ENCODE measurements at regions not wholly inside any gene's neighbourhood (a gene's known extent, or its start where the extent isn't known, plus 50 kb on each side); places are given as distances from the start of the nearest gene placed in this dataset.

DNA sequence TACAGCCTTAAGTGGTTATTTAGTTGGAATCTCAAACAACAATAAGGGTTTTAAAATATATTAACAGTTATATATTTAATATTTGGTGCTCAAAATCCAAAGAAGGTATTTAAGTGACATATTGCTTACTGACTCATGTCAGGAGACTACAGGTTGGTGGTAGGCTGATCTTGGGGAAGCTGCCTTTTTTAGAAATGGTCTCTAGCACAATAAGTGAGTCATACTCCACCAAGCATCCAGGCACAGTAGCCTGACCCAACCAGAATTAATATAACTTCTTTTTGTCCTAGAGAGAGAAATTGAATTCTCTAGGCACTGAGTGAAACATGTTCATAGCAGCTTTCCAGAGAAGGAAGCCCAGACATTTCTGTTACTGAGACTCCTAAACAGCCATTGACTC lies 868.5 kb upstream of the TENM4 start:
- Histone ChIP-seq H3K23me2 (ENCODE audit: insufficient read length, low read depth, low read length, poor library complexity, severe bottlenecking) (no peaks in the 10 kb centered on the region), H2BK12ac (ENCODE audit: insufficient read length, low read depth, low read length) (no peak overlapping the region), H2BK15ac (ENCODE audit: low read depth, low read length) (no peak overlapping the region), H2BK120ac (ENCODE audit: low read depth, low read length, poor library complexity, severe bottlenecking) (no peak overlapping the region), H4K20me1 (ENCODE audit: control insufficient read depth, insufficient read depth, insufficient read length) (no peaks in the 10 kb centered on the region), H3K23ac (ENCODE audit: insufficient read length, low read depth, low read length) (no peak overlapping the region), H3K56ac (ENCODE audit: insufficient read length, low read depth, low read length) (no peak overlapping the region), H3K4me1 (ENCODE audit: insufficient read depth, low read length) (no peaks in the 10 kb centered on the region), H3K4me2 (ENCODE audit: insufficient read depth, insufficient read length, low read length) (no peak overlapping the region), H3K9me3 (ENCODE audit: control insufficient read depth, low read depth, low read length) (no peaks in the 10 kb centered on the region), H3T11ph (ENCODE audit: low read length) (no peak overlapping the region), H3K4ac (ENCODE audit: low read depth, low read length) (no peak overlapping the region), H3K14ac (ENCODE audit: insufficient read depth, low read length) (no peak overlapping the region), H3K79me1 (ENCODE audit: insufficient read depth, low read depth, low read length, poor library complexity, severe bottlenecking) (no peaks in the 10 kb centered on the region), H3K9ac (ENCODE audit: extremely low read depth, insufficient read length, low read length) (no peak overlapping the region), H2AFZ (ENCODE audit: low read length) (no peak overlapping the region), H2BK20ac (ENCODE audit: low read depth, low read length, poor library complexity, severe bottlenecking) (no peak overlapping the region), H2AK5ac (ENCODE audit: insufficient read length, low read length) (no peak overlapping the region), H2BK5ac (ENCODE audit: insufficient read length, low read length) (no peak overlapping the region), H3K27me3 (ENCODE audit: insufficient read depth, low read length) (no peaks in the 10 kb centered on the region), H3K79me2 (ENCODE audit: insufficient read depth, low read length) (no peaks in the 10 kb centered on the region), H3K18ac (ENCODE audit: insufficient read length, low read depth, low read length) (no peak overlapping the region), H4K8ac (replicated peaks; ENCODE audit: insufficient read length, low read depth, low read length) (no peak overlapping the region), H3K27ac (ENCODE audit: insufficient read length, low read depth, low read length) (no peak overlapping the region), H4K91ac (ENCODE audit: insufficient read length, low read depth, low read length) (no peak overlapping the region), H4K5ac (ENCODE audit: insufficient read length, low read depth, low read length) (no peak overlapping the region)
- Mint-ChIP-seq H3K27ac (no peak overlapping the region), H3K36me3 (ENCODE audit: insufficient read depth in 1 of 3, low read depth in 3 of 3) (peaks cover 13 to 27% (median 13%) of the 10 kb centered on the region in 3 experiments), H3K27me3 (ENCODE audit: low read depth) (no peaks in the 10 kb centered on the region; the same call in 1 of the 2 replicates), H3K4me1 (no peaks in the 10 kb centered on the region), H3K4me3 (no peak overlapping the region), H3K9me3 (peaks cover 21% of the 10 kb centered on the region in 2 experiments)
- TF ChIP-seq, protein P1, sequence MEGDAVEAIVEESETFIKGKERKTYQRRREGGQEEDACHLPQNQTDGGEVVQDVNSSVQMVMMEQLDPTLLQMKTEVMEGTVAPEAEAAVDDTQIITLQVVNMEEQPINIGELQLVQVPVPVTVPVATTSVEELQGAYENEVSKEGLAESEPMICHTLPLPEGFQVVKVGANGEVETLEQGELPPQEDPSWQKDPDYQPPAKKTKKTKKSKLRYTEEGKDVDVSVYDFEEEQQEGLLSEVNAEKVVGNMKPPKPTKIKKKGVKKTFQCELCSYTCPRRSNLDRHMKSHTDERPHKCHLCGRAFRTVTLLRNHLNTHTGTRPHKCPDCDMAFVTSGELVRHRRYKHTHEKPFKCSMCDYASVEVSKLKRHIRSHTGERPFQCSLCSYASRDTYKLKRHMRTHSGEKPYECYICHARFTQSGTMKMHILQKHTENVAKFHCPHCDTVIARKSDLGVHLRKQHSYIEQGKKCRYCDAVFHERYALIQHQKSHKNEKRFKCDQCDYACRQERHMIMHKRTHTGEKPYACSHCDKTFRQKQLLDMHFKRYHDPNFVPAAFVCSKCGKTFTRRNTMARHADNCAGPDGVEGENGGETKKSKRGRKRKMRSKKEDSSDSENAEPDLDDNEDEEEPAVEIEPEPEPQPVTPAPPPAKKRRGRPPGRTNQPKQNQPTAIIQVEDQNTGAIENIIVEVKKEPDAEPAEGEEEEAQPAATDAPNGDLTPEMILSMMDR (conservative IDR thresholded peaks at IDR 0.05) = no peak
- DNase-seq = no peak

Data from H9 (cell line).